Peyer's patch (tissue), 4 donors: ENCODE measurements at regions not wholly inside any gene's neighbourhood (a gene's known extent, or its start where the extent isn't known, plus 50 kb on each side); places are given as distances from the start of the nearest gene placed in this dataset.

Experiments
- CTCF ChIP-seq, 6 experiments: fragments of 450-650 bp in 4 of 6; fragments of 200-600 bp in 2 of 6; sonication (generic) in 1 of 6; IDR thresholded peaks; one replicate each; pipeline ENCODE4 v1.5.1; 2017 to 2019; ENCODE audit warnings: antibody characterized with exemption in 6 of 6, mild to moderate bottlenecking in 3 of 6, moderate library complexity in 1 of 6
- POLR2A ChIP-seq, 2 donors: fragments of 450-650 bp; IDR thresholded peaks; one replicate each; pipeline ENCODE4 v1.5.1; 2017; ENCODE audit warnings: antibody characterized with exemption in 2 of 2, mild to moderate bottlenecking in 2 of 2, moderate library complexity in 2 of 2

- TF ChIP-seq CTCF (IDR thresholded peaks at IDR 0.05) = no peak
- no peak for TF ChIP-seq POLR2A (IDR thresholded peaks at IDR 0.05)
These were observed 918.6 kb downstream of the UQCRFS1 start for GRCh38 chr19:28294395-28294794.
